ENCODE measurements at regions not wholly inside any gene's neighbourhood (a gene's known extent, or its start where the extent isn't known, plus 50 kb on each side); places are given as distances from the start of the nearest gene placed in this dataset.

- no peak for TF ChIP-seq EZH2phosphoT487 (IDR thresholded peaks at IDR 0.05; ENCODE audit: borderline replicate concordance, low read depth, low read length)
- TF ChIP-seq CTCF (conservative IDR thresholded peaks at IDR 0.05; ENCODE audit: low read length) = no peak
- ChIA-PET CTCF (ENCODE audit: unreplicated experiment) (no interaction called here), POLR2A (no interaction called here)
- BruUV-seq (replicated peaks) = no TSS peak
- intact Hi-C loops (cut with micrococcal nuclease; ENCODE audit: unreplicated experiment) = no loop called here
- no peaks in the 10 kb centered on the region; the same call in 1 of the 2 replicates for H3K79me2 ChIP-seq (ENCODE audit: insufficient read depth, low read depth, low read length)
- peak overlapping the region; percentile 84 for H3K27ac ChIP-seq (ENCODE audit: low read depth, low read length, poor library complexity, severe bottlenecking)
- peaks cover 31% of the 10 kb centered on the region; the same call in 1 of the 2 replicates for H3K9me3 ChIP-seq (ENCODE audit: low read length)
- H3K4me2 ChIP-seq (ENCODE audit: low read length) = peak overlapping the region; percentile 59
- H3K4me3 ChIP-seq (ENCODE audit: low read depth, low read length, poor library complexity, severe bottlenecking) = peak overlapping the region; percentile 3
- peak overlapping the region; percentile 17; the same call in 1 of the 2 replicates for H2AFZ ChIP-seq (ENCODE audit: low read length)
- H4K20me1 ChIP-seq (ENCODE audit: insufficient read depth, low read length) = no peaks in the 10 kb centered on the region
- DNase-seq (ENCODE audit: low spot score) = no peak
- H3K4me1 ChIP-seq (ENCODE audit: insufficient read depth, low read length, poor library complexity, severe bottlenecking) = peaks cover 58% of the 10 kb centered on the region
- no peaks in the 10 kb centered on the region for H3K9me2 ChIP-seq (ENCODE audit: insufficient read depth, low read length)
- peaks cover 71% of the 10 kb centered on the region for H3K36me3 ChIP-seq (ENCODE audit: insufficient read depth, low read length)
These were observed 470.1 kb upstream of the ATP11B start for GRCh38 chr3:182323126-182323700.

GRCh38 chr3:182323898-182324297 lies 469.4 kb upstream of the ATP11B start:
- Histone ChIP-seq H3K9me2 (ENCODE audit: insufficient read depth, low read length) (no peaks in the 10 kb centered on the region), H3K4me3 (ENCODE audit: low read depth, low read length, poor library complexity, severe bottlenecking) (peak overlapping the region; percentile 19), H2AFZ (ENCODE audit: low read length) (peak overlapping the region; percentile 65; the same call in 1 of the 2 replicates), H3K4me1 (ENCODE audit: insufficient read depth, low read length, poor library complexity, severe bottlenecking) (peaks cover 58% of the 10 kb centered on the region), H4K20me1 (ENCODE audit: insufficient read depth, low read length) (no peaks in the 10 kb centered on the region), H3K4me2 (ENCODE audit: low read length) (peak overlapping the region; percentile 59), H3K27ac (ENCODE audit: low read depth, low read length, poor library complexity, severe bottlenecking) (peak overlapping the region; percentile 84), H3K79me2 (ENCODE audit: insufficient read depth, low read depth, low read length) (no peaks in the 10 kb centered on the region; the same call in 1 of the 2 replicates), H3K9me3 (ENCODE audit: low read length) (peaks cover 26% of the 10 kb centered on the region; the same call in 1 of the 2 replicates), H3K36me3 (ENCODE audit: insufficient read depth, low read length) (peaks cover 64% of the 10 kb centered on the region)
- no TSS peak for BruUV-seq (replicated peaks)
- intact Hi-C loops (cut with micrococcal nuclease; ENCODE audit: unreplicated experiment) = no loop called here
- no peak for TF ChIP-seq CTCF (conservative IDR thresholded peaks at IDR 0.05; ENCODE audit: low read length)
- TF ChIP-seq EZH2phosphoT487 (IDR thresholded peaks at IDR 0.05; ENCODE audit: borderline replicate concordance, low read depth, low read length) = no peak
- ChIA-PET CTCF (ENCODE audit: unreplicated experiment) (no interaction called here), POLR2A (interaction anchor here (0.6 to 5.7 kb wide), 10 partner anchors 8 to 702 kb away, joined by 3 to 32 read pairs (median 4); no protein-coding TSS in a partner anchor)
- DNase-seq (ENCODE audit: low spot score) = no peak
